ENCODE measurements at regions not wholly inside any gene's neighbourhood (a gene's known extent, or its start where the extent isn't known, plus 50 kb on each side); places are given as distances from the start of the nearest gene placed in this dataset.

DNA sequence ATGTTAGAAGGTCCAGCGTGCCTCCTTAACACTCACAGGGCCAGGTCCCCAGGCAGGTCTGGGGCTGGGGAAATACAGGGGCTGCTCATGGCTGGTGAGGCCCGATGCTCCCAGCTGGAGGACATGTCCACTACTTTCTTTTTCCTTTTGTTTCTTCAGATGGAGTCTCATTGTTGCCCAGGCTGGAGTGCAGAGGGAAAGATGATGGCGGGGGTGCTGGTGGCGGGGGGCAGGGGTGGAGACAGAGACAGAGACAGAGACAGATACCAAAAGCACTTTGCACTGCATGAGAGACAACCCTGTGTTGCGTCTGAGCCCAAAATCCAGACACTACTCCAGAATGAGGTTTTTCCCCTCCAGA, 211.0 kb downstream of the SH3BP4 start:
- TF ChIP-seq CTCF (IDR thresholded peaks at IDR 0.05) (no peak), POLR2A (IDR thresholded peaks at IDR 0.05) (no peak)

All from testis (tissue), 2 donors.